Fibroblast of mammary gland (primary cell): ENCODE measurements at regions not wholly inside any gene's neighbourhood (a gene's known extent, or its start where the extent isn't known, plus 50 kb on each side); places are given as distances from the start of the nearest gene placed in this dataset.
"Not testable (repeated sequence)": the region's sequence is repeated elsewhere in the genome, so short reads cannot be mapped to it uniquely, and the experiment has no call there.

ENCODE experiments used
- DNase-seq: peaks from one replicate; pipeline ENCODE4 v3.0.0-alpha.2; 2010; ENCODE audit warnings: low read depth
- H3K4me3 ChIP-seq: 2 replicates; pipeline ENCODE4 v1.5.1; 2011; ENCODE audit warnings: low read depth, mild to moderate bottlenecking, low read length, moderate library complexity; ENCODE audit not compliant: control insufficient read depth
- CTCF ChIP-seq: conservative IDR thresholded peaks from 2 replicates; pipeline ENCODE4 v1.5.1; 2011; ENCODE audit warnings: low read depth, low read length, inconsistent platforms; ENCODE audit not compliant: control insufficient read depth, insufficient read depth

- no peak overlapping the region for H3K4me3 ChIP-seq
- TF ChIP-seq CTCF = no peak
- DNase-seq = no peak
These were observed 347.4 kb downstream of the FAM47B start for GRCh38 chrX:35289952-35290351.

GRCh38 chrX:35291013-35291412 is 348.4 kb downstream of the FAM47B start:
- no peak for TF ChIP-seq CTCF
- no peak overlapping the region for H3K4me3 ChIP-seq
- DNase-seq = no peak

- no peak overlapping the region for H3K4me3 ChIP-seq
These were observed 349.9 kb downstream of the FAM47B start for GRCh38 chrX:35292522-35292921.

GRCh38 chrX:35305037-35305436 is 362.4 kb downstream of the FAM47B start:
- H3K4me3 ChIP-seq, DNase-seq: not testable (repeated sequence)

More at GRCh38 chrX:35292522-35292921, 349.9 kb downstream of the FAM47B start:
- TF ChIP-seq CTCF = no peak
- DNase-seq = no peak

GRCh38 chrX:35339796-35340195 is 397.2 kb downstream of the FAM47B start:
- no peak for TF ChIP-seq CTCF
- no peak for DNase-seq
- no peak overlapping the region for H3K4me3 ChIP-seq

GRCh38 chrX:35340465-35340864 is 397.9 kb downstream of the FAM47B start:
- no peak for TF ChIP-seq CTCF
- H3K4me3 ChIP-seq = no peak overlapping the region
- no peak for DNase-seq

GRCh38 chrX:35351212-35351611 is 408.6 kb downstream of the FAM47B start:
- DNase-seq = no peak
- no peak overlapping the region for H3K4me3 ChIP-seq
- TF ChIP-seq CTCF = no peak
